Endodermal cell (in vitro differentiated cells): ENCODE measurements at regions not wholly inside any gene's neighbourhood (a gene's known extent, or its start where the extent isn't known, plus 50 kb on each side); places are given as distances from the start of the nearest gene placed in this dataset.

ENCODE experiments used
- DNase-seq: peaks from one replicate; pipeline ENCODE4 v3.0.0-alpha.2; 2017
- H3K27ac ChIP-seq: 2 replicates; pipeline ENCODE4 v1.5.1; 2013; ENCODE audit warnings: mild to moderate bottlenecking, low read depth, low read length, moderate library complexity
- H3K27me3 ChIP-seq: 2 replicates; pipeline ENCODE4 v1.6.1; 2013; ENCODE audit warnings: mild to moderate bottlenecking, low read length, moderate library complexity; ENCODE audit not compliant: insufficient read depth, control insufficient read depth, poor library complexity, severe bottlenecking
- H3K36me3 ChIP-seq: 2 replicates; pipeline ENCODE4 v1.7.0; 2013; ENCODE audit warnings: mild to moderate bottlenecking, low read length, moderate library complexity; ENCODE audit not compliant: control insufficient read depth, insufficient read depth
- H3K4me1 ChIP-seq: one replicate; pipeline ENCODE4 v1.7.0; 2013; ENCODE audit warnings: low read length; ENCODE audit not compliant: control insufficient read depth, insufficient read depth
- H3K4me3 ChIP-seq: 2 replicates; pipeline ENCODE4 v1.5.1; 2013; ENCODE audit warnings: mild to moderate bottlenecking, low read length, moderate library complexity
- H3K9ac ChIP-seq: 2 replicates; pipeline ENCODE4 v1.6.1; 2013; ENCODE audit warnings: mild to moderate bottlenecking, low read length, moderate library complexity; ENCODE audit not compliant: poor library complexity, severe bottlenecking; ENCODE audit errors: extremely low read depth
- H3K9me3 ChIP-seq: 2 replicates; pipeline ENCODE4 v1.6.1; 2013; ENCODE audit warnings: mild to moderate bottlenecking, low read length, moderate library complexity; ENCODE audit not compliant: control insufficient read depth
- H3K27ac Mint-ChIP-seq: 2 replicates; pipeline ENCODE4 v1.8.0; 2020; ENCODE audit warnings: mixed read lengths
- H3K27me3 Mint-ChIP-seq: 2 replicates; pipeline ENCODE4 v1.8.0; 2021; ENCODE audit warnings: mild to moderate bottlenecking, mixed read lengths; ENCODE audit not compliant: insufficient read depth
- H3K36me3 Mint-ChIP-seq: 2 replicates; pipeline ENCODE4 v1.8.0; 2020; ENCODE audit warnings: low read depth, mixed read lengths
- H3K4me1 Mint-ChIP-seq: 2 replicates; pipeline ENCODE4 v1.8.0; 2020; ENCODE audit warnings: mixed read lengths
- H3K4me3 Mint-ChIP-seq: 2 replicates; pipeline ENCODE4 v1.8.0; 2020; ENCODE audit warnings: mild to moderate bottlenecking, moderate library complexity, mixed read lengths
- H3K9me3 Mint-ChIP-seq: 2 replicates; pipeline ENCODE4 v1.8.0; 2020; ENCODE audit warnings: mild to moderate bottlenecking, mixed read lengths
- WGBS, 2 experiments: methylation state at CpG; one replicate each; pipeline versions ENCODE4 v1.1.5 to v1.1.7; 2013; ENCODE audit warnings: missing lambda C conversion rate in 2 of 2, mixed read lengths in 1 of 2; ENCODE audit not compliant: insufficient coverage in 1 of 2, insufficient read length in 1 of 2; 5-methylcytosine and 5-hydroxymethylcytosine counted together
- TF ChIP-seq, protein P1 (sequence below): fragments of 200-600 bp; sonication (generic); conservative IDR thresholded peaks from 2 replicates; pipeline ENCODE4 v1.5.0; 2021; ENCODE audit warnings: antibody characterized with exemption, mild to moderate bottlenecking

DNA sequence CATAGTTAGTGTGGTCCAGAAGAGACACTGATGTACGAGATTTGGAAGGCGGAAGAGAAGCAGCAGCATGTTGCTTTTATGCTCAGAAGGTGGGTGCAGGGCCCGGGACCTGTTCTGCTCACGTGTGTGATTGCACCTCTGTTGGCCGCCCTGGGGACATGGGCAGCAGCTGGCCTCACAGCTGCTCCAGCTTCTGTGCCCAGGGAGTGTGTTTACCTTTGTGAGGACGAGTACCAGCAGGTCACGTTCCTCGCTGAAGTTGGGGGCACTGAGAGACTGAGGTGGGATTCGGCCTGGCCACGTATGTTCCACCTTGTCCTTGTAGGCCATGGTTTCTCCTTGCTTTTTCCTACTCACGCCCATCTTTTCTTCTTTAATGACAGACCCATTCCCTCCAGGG lies 86.3 kb downstream of the PMAIP1 start:
- Histone ChIP-seq H3K9me3 (no peaks in the 10 kb centered on the region), H3K4me1 (no peaks in the 10 kb centered on the region), H3K9ac (no peak overlapping the region), H3K27me3 (no peaks in the 10 kb centered on the region), H3K4me3 (no peak overlapping the region), H3K36me3 (no peaks in the 10 kb centered on the region), H3K27ac (no peak overlapping the region)
- WGBS, 2 experiments: 76 to 85% methylated on average over 5 to 11 of the region's 11 CpGs
- Mint-ChIP-seq H3K27ac (no peak overlapping the region), H3K27me3 (no peaks in the 10 kb centered on the region), H3K4me3 (no peak overlapping the region), H3K9me3 (no peaks in the 10 kb centered on the region), H3K36me3 (no peaks in the 10 kb centered on the region), H3K4me1 (peaks cover 18% of the 10 kb centered on the region)
- DNase-seq: no peak
- TF ChIP-seq, protein P1, sequence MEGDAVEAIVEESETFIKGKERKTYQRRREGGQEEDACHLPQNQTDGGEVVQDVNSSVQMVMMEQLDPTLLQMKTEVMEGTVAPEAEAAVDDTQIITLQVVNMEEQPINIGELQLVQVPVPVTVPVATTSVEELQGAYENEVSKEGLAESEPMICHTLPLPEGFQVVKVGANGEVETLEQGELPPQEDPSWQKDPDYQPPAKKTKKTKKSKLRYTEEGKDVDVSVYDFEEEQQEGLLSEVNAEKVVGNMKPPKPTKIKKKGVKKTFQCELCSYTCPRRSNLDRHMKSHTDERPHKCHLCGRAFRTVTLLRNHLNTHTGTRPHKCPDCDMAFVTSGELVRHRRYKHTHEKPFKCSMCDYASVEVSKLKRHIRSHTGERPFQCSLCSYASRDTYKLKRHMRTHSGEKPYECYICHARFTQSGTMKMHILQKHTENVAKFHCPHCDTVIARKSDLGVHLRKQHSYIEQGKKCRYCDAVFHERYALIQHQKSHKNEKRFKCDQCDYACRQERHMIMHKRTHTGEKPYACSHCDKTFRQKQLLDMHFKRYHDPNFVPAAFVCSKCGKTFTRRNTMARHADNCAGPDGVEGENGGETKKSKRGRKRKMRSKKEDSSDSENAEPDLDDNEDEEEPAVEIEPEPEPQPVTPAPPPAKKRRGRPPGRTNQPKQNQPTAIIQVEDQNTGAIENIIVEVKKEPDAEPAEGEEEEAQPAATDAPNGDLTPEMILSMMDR: no peak

DNA sequence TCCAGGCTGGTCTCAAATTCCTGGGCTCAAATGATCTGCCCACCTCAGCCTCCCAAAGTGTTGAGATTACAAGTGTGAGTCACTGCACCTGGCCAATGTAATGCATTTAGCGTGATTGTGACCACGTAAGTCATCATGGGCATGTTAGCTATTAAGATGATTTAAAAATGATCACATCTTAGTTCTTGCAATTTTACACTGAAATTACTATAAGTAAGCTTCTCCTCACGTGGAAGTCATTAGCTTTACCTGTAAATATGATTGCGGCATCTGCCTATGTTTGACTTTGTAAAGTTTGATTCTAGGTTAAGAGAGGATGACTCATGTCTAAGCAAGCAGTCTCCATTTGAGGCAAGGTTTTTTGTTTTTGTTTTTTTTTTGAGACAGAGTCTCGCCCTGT lies 85.5 kb downstream of the PMAIP1 start:
- Histone ChIP-seq H3K27me3 (no peaks in the 10 kb centered on the region), H3K4me1 (no peaks in the 10 kb centered on the region), H3K27ac (no peak overlapping the region), H3K36me3 (no peaks in the 10 kb centered on the region), H3K9ac (no peak overlapping the region), H3K4me3 (no peak overlapping the region), H3K9me3 (no peaks in the 10 kb centered on the region)
- Mint-ChIP-seq H3K36me3 (no peaks in the 10 kb centered on the region), H3K4me1 (peaks cover 20% of the 10 kb centered on the region), H3K27ac (no peak overlapping the region), H3K27me3 (no peaks in the 10 kb centered on the region), H3K4me3 (no peak overlapping the region), H3K9me3 (no peaks in the 10 kb centered on the region)
- 70 to 90% methylated on average over 4 to 5 of the region's 5 CpGs for WGBS, 2 experiments
- no peak for DNase-seq
- TF ChIP-seq, protein P1: no peak

DNA sequence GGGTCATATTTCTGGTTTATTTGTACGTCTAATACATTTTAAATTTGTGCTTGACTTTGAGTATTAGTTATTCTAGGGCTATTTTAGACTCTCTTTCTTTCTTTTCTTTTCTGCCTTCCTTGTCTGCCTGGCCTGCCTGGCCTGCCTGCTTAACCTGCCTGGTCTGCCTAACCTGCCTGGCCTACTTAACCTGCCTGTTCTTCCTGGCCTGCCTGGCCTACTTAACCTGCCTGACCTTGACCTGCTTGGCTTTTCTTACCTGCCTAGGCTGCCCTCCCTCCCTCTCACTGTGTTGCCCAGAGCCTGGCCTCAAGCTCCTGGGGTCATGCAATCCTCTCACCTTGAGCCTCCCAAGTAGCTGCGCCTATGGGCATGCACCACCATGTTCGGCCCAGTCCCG lies 83.7 kb downstream of the PMAIP1 start:
- H3K27me3 ChIP-seq: no peaks in the 10 kb centered on the region
- H3K9me3 ChIP-seq: no peaks in the 10 kb centered on the region
- no peak overlapping the region for H3K9ac ChIP-seq
- 92 to 97% methylated on average over 4 of the region's 4 CpGs for WGBS, 2 experiments
- Mint-ChIP-seq H3K4me1 (peaks cover 13% of the 10 kb centered on the region), H3K27me3 (no peaks in the 10 kb centered on the region), H3K9me3 (no peaks in the 10 kb centered on the region), H3K36me3 (no peaks in the 10 kb centered on the region), H3K27ac (no peak overlapping the region), H3K4me3 (no peak overlapping the region)
- TF ChIP-seq, protein P1: no peak
- DNase-seq: no peak
- H3K4me3 ChIP-seq: no peak overlapping the region
- H3K36me3 ChIP-seq: no peaks in the 10 kb centered on the region
- no peaks in the 10 kb centered on the region for H3K4me1 ChIP-seq
- H3K27ac ChIP-seq: no peak overlapping the region
